ENCODE measurements at regions not wholly inside any gene's neighbourhood (a gene's known extent, or its start where the extent isn't known, plus 50 kb on each side); places are given as distances from the start of the nearest gene placed in this dataset.
"Not testable (repeated sequence)": the region's sequence is repeated elsewhere in the genome, so short reads cannot be mapped to it uniquely, and the experiment has no call there.

GRCh38 chr2:7755879-7756278 is 838.7 kb downstream of the RNF144A start:
- no peaks in the 10 kb centered on the region for H3K4me1 Mint-ChIP-seq (ENCODE audit: low read depth)
- H3K4me3 Mint-ChIP-seq: no peak overlapping the region

GRCh38 chr2:7758073-7758759 is 841.0 kb downstream of the RNF144A start:
- no peaks in the 10 kb centered on the region for H3K4me1 Mint-ChIP-seq (ENCODE audit: low read depth)
- no peak for DNase-seq
- no peak for TF ChIP-seq CTCF (IDR thresholded peaks at IDR 0.05)
- no peak overlapping the region for H3K4me3 Mint-ChIP-seq
- H3K27me3 Mint-ChIP-seq (ENCODE audit: insufficient read depth): peaks cover 4% of the 10 kb centered on the region; the same call in 1 of the 2 replicates
- peaks cover 25% of the 10 kb centered on the region for H3K9me3 Mint-ChIP-seq
- H3K27ac Mint-ChIP-seq: no peak overlapping the region
- H3K36me3 Mint-ChIP-seq (ENCODE audit: low read depth): peaks cover 25% of the 10 kb centered on the region

More at GRCh38 chr2:7755879-7756278, 838.7 kb downstream of the RNF144A start:
- no peak for TF ChIP-seq CTCF (IDR thresholded peaks at IDR 0.05)
- Mint-ChIP-seq H3K27ac (no peak overlapping the region), H3K9me3 (peaks cover 21% of the 10 kb centered on the region), H3K36me3 (ENCODE audit: low read depth) (peaks cover 25% of the 10 kb centered on the region; the same call in 1 of the 2 replicates), H3K27me3 (ENCODE audit: insufficient read depth) (peaks cover 3% of the 10 kb centered on the region; the same call in 1 of the 2 replicates)
- no peak for DNase-seq

GRCh38 chr2:7759898-7760297 is 842.7 kb downstream of the RNF144A start:
- DNase-seq: no peak
- Mint-ChIP-seq H3K27ac (no peak overlapping the region), H3K9me3 (peaks cover 23% of the 10 kb centered on the region), H3K36me3 (ENCODE audit: low read depth) (peaks cover 9% of the 10 kb centered on the region), H3K4me1 (ENCODE audit: low read depth) (no peaks in the 10 kb centered on the region), H3K27me3 (ENCODE audit: insufficient read depth) (peaks cover 4% of the 10 kb centered on the region; the same call in 1 of the 2 replicates), H3K4me3 (no peak overlapping the region)
- no peak for TF ChIP-seq CTCF (IDR thresholded peaks at IDR 0.05)

- not testable (repeated sequence) for H3K27ac Mint-ChIP-seq; DNase-seq; H3K27me3 Mint-ChIP-seq (ENCODE audit: insufficient read depth); H3K4me3 Mint-ChIP-seq; H3K36me3 Mint-ChIP-seq (ENCODE audit: low read depth); H3K4me1 Mint-ChIP-seq (ENCODE audit: low read depth)
- peaks cover 23% of the 10 kb centered on the region for H3K9me3 Mint-ChIP-seq
These were observed 846.2 kb downstream of the RNF144A start for GRCh38 chr2:7763418-7763817.

- Mint-ChIP-seq H3K9me3 (peaks cover 23% of the 10 kb centered on the region), H3K4me3 (no peak overlapping the region), H3K4me1 (ENCODE audit: low read depth) (no peaks in the 10 kb centered on the region), H3K27me3 (ENCODE audit: insufficient read depth) (peaks cover 4% of the 10 kb centered on the region; the same call in 1 of the 2 replicates), H3K27ac (no peak overlapping the region), H3K36me3 (ENCODE audit: low read depth) (peaks cover 5% of the 10 kb centered on the region)
- no peak for DNase-seq
- no peak for TF ChIP-seq CTCF (IDR thresholded peaks at IDR 0.05)
These were observed 848.0 kb downstream of the RNF144A start for GRCh38 chr2:7765236-7765635.

GRCh38 chr2:7766088-7766722 is 849.0 kb downstream of the RNF144A start:
- H3K27ac Mint-ChIP-seq: no peak overlapping the region

More at GRCh38 chr2:7766088-7766722, 849.0 kb downstream of the RNF144A start:
- peaks cover 23% of the 10 kb centered on the region for H3K9me3 Mint-ChIP-seq
- H3K27me3 Mint-ChIP-seq (ENCODE audit: insufficient read depth): peaks cover 4% of the 10 kb centered on the region; the same call in 1 of the 2 replicates
- no peak for DNase-seq
- no peak for TF ChIP-seq CTCF (IDR thresholded peaks at IDR 0.05)
- H3K36me3 Mint-ChIP-seq (ENCODE audit: low read depth): peaks cover 5% of the 10 kb centered on the region
- H3K4me1 Mint-ChIP-seq (ENCODE audit: low read depth): no peaks in the 10 kb centered on the region
- H3K4me3 Mint-ChIP-seq: no peak overlapping the region

Measured in HFFc6 (cell line).